Suprapubic skin (tissue), 4 donors: ENCODE measurements at regions not wholly inside any gene's neighbourhood (a gene's known extent, or its start where the extent isn't known, plus 50 kb on each side); places are given as distances from the start of the nearest gene placed in this dataset.

Source experiments
- EP300 ChIP-seq: sonication (generic); formaldehyde crosslinking; IDR thresholded peaks from one replicate; pipeline ENCODE4 v1.6.1; 2017; ENCODE audit warnings: antibody characterized with exemption
- POLR2A ChIP-seq, 2 donors: fragments of 450-650 bp; IDR thresholded peaks; one replicate each; pipeline ENCODE4 v1.6.1; 2017; ENCODE audit warnings: antibody characterized with exemption in 2 of 2, mild to moderate bottlenecking in 2 of 2, moderate library complexity in 2 of 2
- POLR2AphosphoS5 ChIP-seq, 3 donors: sonication (generic); formaldehyde crosslinking; IDR thresholded peaks; one replicate each; pipeline ENCODE4 v1.6.1; 2017; ENCODE audit warnings: antibody characterized with exemption in 3 of 3
- TF ChIP-seq, protein P1 (sequence below), 2 donors: fragments of 200-600 bp in 1 of 2; fragments of 450-650 bp in 1 of 2; sonication (generic) in 1 of 2; IDR thresholded peaks; one replicate each; pipeline ENCODE4 v1.5.1; 2016 to 2019; ENCODE audit warnings: antibody characterized with exemption in 2 of 2, mild to moderate bottlenecking in 1 of 2, moderate library complexity in 1 of 2

DNA sequence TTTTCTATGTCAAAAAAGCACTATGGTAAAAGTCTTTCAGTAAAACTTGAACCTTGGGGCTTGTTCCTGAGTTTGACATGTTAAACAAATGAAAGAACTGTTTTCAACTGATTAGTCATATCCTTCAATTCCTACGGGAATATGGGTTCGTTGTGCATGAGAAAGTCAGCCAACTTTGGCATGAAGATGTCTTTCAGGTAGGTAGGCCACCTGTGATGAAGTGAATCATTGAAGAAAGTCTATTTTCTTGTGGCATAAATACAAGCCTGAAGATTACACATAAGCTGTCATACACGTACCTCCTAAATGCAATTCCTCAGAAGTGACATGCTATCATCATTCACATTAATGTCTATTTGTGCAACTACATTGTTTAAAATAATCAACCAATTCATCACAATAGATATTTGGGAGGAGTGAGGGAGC lies 513.0 kb downstream of the IRS2 start:
- TF ChIP-seq, protein P1, sequence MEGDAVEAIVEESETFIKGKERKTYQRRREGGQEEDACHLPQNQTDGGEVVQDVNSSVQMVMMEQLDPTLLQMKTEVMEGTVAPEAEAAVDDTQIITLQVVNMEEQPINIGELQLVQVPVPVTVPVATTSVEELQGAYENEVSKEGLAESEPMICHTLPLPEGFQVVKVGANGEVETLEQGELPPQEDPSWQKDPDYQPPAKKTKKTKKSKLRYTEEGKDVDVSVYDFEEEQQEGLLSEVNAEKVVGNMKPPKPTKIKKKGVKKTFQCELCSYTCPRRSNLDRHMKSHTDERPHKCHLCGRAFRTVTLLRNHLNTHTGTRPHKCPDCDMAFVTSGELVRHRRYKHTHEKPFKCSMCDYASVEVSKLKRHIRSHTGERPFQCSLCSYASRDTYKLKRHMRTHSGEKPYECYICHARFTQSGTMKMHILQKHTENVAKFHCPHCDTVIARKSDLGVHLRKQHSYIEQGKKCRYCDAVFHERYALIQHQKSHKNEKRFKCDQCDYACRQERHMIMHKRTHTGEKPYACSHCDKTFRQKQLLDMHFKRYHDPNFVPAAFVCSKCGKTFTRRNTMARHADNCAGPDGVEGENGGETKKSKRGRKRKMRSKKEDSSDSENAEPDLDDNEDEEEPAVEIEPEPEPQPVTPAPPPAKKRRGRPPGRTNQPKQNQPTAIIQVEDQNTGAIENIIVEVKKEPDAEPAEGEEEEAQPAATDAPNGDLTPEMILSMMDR (IDR thresholded peaks at IDR 0.05): no peak
- TF ChIP-seq EP300 (no peak), POLR2A (IDR thresholded peaks at IDR 0.05) (no peak), POLR2AphosphoS5 (IDR thresholded peaks at IDR 0.05) (no peak)
